NT2/D1 (cell line): ENCODE measurements at regions not wholly inside any gene's neighbourhood (a gene's known extent, or its start where the extent isn't known, plus 50 kb on each side); places are given as distances from the start of the nearest gene placed in this dataset.

Experiments
- DNase-seq: peaks from one replicate; pipeline ENCODE4 v3.0.0-alpha.2; 2011; ENCODE audit warnings: low read depth, low spot score
- H3K27me3 ChIP-seq: 2 replicates; pipeline ENCODE4 v1.6.0; 2011; ENCODE audit warnings: mild to moderate bottlenecking; ENCODE audit not compliant: insufficient read length, insufficient read depth
- H3K36me3 ChIP-seq: 2 replicates; pipeline ENCODE4 v1.6.1; 2011; ENCODE audit warnings: mild to moderate bottlenecking, low read length, mixed read lengths; ENCODE audit not compliant: insufficient read depth, insufficient read length
- H3K4me1 ChIP-seq: 2 replicates; pipeline ENCODE4 v1.5.1; 2011; ENCODE audit not compliant: insufficient read depth, insufficient read length
- H3K4me3 ChIP-seq: 2 replicates; pipeline ENCODE4 v1.5.1; 2011; ENCODE audit warnings: low read depth; ENCODE audit not compliant: insufficient read length
- H3K9ac ChIP-seq: 2 replicates; pipeline ENCODE4 v1.6.0; 2011; ENCODE audit warnings: low read depth; ENCODE audit not compliant: insufficient read length
- H3K9me3 ChIP-seq: 2 replicates; pipeline ENCODE4 v1.5.1; 2011; ENCODE audit warnings: mild to moderate bottlenecking, low read length; ENCODE audit not compliant: insufficient read depth
- SUZ12 ChIP-seq: IDR thresholded peaks from 2 replicates; pipeline ENCODE4 v1.6.1; 2011; ENCODE audit not compliant: insufficient read length, insufficient read depth; ENCODE audit errors: extremely low read depth
- YY1 ChIP-seq: IDR thresholded peaks from 2 replicates; pipeline ENCODE4 v1.6.1; 2011; ENCODE audit not compliant: insufficient read length, insufficient read depth
- ZNF274 ChIP-seq: IDR thresholded peaks from 2 replicates; pipeline ENCODE4 v1.6.1; 2011; ENCODE audit warnings: mild to moderate bottlenecking, low read depth, low read length

GRCh38 chr18:29693334-29693733, 1349.2 kb downstream of the DSC3 start:
- no peak overlapping the region for H3K4me3 ChIP-seq
- H3K36me3 ChIP-seq, result no peaks in the 10 kb centered on the region
- H3K27me3 ChIP-seq, result no peaks in the 10 kb centered on the region
- no peak overlapping the region for H3K9ac ChIP-seq
- DNase-seq, result no peak
- H3K9me3 ChIP-seq, result no peaks in the 10 kb centered on the region
- TF ChIP-seq ZNF274, result no peak
- no peak for TF ChIP-seq YY1
- no peak for TF ChIP-seq SUZ12
- H3K4me1 ChIP-seq, result no peaks in the 10 kb centered on the region

GRCh38 chr18:29681578-29681977, 1361.0 kb downstream of the DSC3 start:
- H3K36me3 ChIP-seq, result no peaks in the 10 kb centered on the region
- DNase-seq, result no peak
- no peaks in the 10 kb centered on the region for H3K4me1 ChIP-seq
- no peaks in the 10 kb centered on the region for H3K27me3 ChIP-seq
- H3K9me3 ChIP-seq, result no peaks in the 10 kb centered on the region
- no peak overlapping the region for H3K4me3 ChIP-seq
- no peak overlapping the region for H3K9ac ChIP-seq
- TF ChIP-seq SUZ12 (no peak), YY1 (no peak), ZNF274 (no peak)

GRCh38 chr18:29664278-29665036, 1378.1 kb downstream of the DSC3 start:
- Histone ChIP-seq H3K9ac (no peak overlapping the region), H3K36me3 (no peaks in the 10 kb centered on the region), H3K4me1 (no peaks in the 10 kb centered on the region), H3K27me3 (no peaks in the 10 kb centered on the region), H3K9me3 (no peaks in the 10 kb centered on the region), H3K4me3 (no peak overlapping the region)
- no peak for DNase-seq
- no peak for TF ChIP-seq SUZ12
- TF ChIP-seq ZNF274, result no peak
- no peak for TF ChIP-seq YY1

- no peak for TF ChIP-seq YY1
- TF ChIP-seq SUZ12, result no peak
- TF ChIP-seq ZNF274, result no peak
- no peak for DNase-seq
Measured at GRCh38 chr18:29661924-29662323, 1380.6 kb downstream of the DSC3 start.

GRCh38 chr18:29660777-29661176, 1381.8 kb downstream of the DSC3 start:
- no peaks in the 10 kb centered on the region for H3K4me1 ChIP-seq
- no peak overlapping the region for H3K4me3 ChIP-seq
- DNase-seq, result no peak
- TF ChIP-seq YY1 (no peak), SUZ12 (no peak), ZNF274 (no peak)
- no peaks in the 10 kb centered on the region for H3K9me3 ChIP-seq
- H3K36me3 ChIP-seq, result no peaks in the 10 kb centered on the region
- H3K9ac ChIP-seq, result no peak overlapping the region
- H3K27me3 ChIP-seq, result no peaks in the 10 kb centered on the region

More at GRCh38 chr18:29661924-29662323, 1380.6 kb downstream of the DSC3 start:
- no peaks in the 10 kb centered on the region for H3K4me1 ChIP-seq
- no peak overlapping the region for H3K9ac ChIP-seq
- H3K9me3 ChIP-seq, result no peaks in the 10 kb centered on the region
- no peaks in the 10 kb centered on the region for H3K27me3 ChIP-seq
- H3K36me3 ChIP-seq, result no peaks in the 10 kb centered on the region
- H3K4me3 ChIP-seq, result no peak overlapping the region

GRCh38 chr18:29653671-29654215, 1388.8 kb downstream of the DSC3 start:
- TF ChIP-seq ZNF274, result no peak
- no peak for TF ChIP-seq YY1
- no peak for TF ChIP-seq SUZ12
- Histone ChIP-seq H3K4me1 (no peaks in the 10 kb centered on the region), H3K27me3 (no peaks in the 10 kb centered on the region), H3K9me3 (no peaks in the 10 kb centered on the region), H3K9ac (no peak overlapping the region), H3K36me3 (no peaks in the 10 kb centered on the region), H3K4me3 (no peak overlapping the region)
- DNase-seq, result no peak

GRCh38 chr18:29652797-29653196, 1389.7 kb downstream of the DSC3 start:
- no peaks in the 10 kb centered on the region for H3K9me3 ChIP-seq
- TF ChIP-seq SUZ12, result no peak
- TF ChIP-seq ZNF274, result no peak
- no peak for TF ChIP-seq YY1
- no peak overlapping the region for H3K9ac ChIP-seq
- no peaks in the 10 kb centered on the region for H3K27me3 ChIP-seq
- no peak for DNase-seq
- H3K4me1 ChIP-seq, result no peaks in the 10 kb centered on the region
- no peak overlapping the region for H3K4me3 ChIP-seq
- no peaks in the 10 kb centered on the region for H3K36me3 ChIP-seq
